ENCODE measurements at regions not wholly inside any gene's neighbourhood (a gene's known extent, or its start where the extent isn't known, plus 50 kb on each side); places are given as distances from the start of the nearest gene placed in this dataset.

DNA sequence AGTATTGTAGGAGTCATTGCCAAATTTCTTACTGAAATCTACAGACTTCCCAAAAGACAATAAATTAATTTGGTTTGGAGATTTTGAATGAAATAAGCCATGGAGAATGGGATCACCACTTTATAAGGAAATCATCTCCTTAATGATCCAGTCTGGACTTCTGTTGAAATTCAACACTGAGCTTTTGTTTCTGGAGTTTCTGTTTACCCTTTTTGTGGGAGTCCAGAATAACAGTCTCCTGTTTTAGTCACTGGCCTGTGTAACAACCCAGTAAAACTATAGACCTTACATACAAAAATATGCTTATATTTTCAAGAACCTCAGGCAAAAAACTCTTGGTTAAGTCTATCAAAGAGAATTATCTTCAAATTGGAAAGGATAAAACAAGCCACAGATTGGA is 321.7 kb upstream of the PLET1 start:
- TF ChIP-seq, protein P1, sequence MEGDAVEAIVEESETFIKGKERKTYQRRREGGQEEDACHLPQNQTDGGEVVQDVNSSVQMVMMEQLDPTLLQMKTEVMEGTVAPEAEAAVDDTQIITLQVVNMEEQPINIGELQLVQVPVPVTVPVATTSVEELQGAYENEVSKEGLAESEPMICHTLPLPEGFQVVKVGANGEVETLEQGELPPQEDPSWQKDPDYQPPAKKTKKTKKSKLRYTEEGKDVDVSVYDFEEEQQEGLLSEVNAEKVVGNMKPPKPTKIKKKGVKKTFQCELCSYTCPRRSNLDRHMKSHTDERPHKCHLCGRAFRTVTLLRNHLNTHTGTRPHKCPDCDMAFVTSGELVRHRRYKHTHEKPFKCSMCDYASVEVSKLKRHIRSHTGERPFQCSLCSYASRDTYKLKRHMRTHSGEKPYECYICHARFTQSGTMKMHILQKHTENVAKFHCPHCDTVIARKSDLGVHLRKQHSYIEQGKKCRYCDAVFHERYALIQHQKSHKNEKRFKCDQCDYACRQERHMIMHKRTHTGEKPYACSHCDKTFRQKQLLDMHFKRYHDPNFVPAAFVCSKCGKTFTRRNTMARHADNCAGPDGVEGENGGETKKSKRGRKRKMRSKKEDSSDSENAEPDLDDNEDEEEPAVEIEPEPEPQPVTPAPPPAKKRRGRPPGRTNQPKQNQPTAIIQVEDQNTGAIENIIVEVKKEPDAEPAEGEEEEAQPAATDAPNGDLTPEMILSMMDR (IDR thresholded peaks at IDR 0.05): no peak
- no peak for TF ChIP-seq POLR2A (IDR thresholded peaks at IDR 0.05)
